ENCODE measurements at regions not wholly inside any gene's neighbourhood (a gene's known extent, or its start where the extent isn't known, plus 50 kb on each side); places are given as distances from the start of the nearest gene placed in this dataset.

DNA sequence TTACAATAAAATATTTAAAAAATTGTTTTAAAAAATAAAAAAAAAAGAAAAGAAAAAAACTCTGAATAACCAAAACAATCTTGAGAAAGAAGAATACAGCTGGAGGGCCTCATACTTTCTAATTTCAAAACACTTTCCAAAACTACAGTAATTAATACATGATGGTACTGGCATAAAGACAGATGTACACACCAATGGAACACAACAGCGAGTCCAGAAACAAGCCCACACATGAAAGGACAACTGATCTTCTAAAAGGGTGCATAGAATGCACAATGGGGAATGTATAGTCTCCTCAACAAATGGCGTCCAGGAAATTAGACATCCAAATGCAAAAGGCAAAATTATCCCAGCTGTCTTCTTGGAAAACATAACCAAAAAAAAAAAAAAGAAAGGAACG, 99.6 kb downstream of the LURAP1L start:
- no peak for DNase-seq

DNA sequence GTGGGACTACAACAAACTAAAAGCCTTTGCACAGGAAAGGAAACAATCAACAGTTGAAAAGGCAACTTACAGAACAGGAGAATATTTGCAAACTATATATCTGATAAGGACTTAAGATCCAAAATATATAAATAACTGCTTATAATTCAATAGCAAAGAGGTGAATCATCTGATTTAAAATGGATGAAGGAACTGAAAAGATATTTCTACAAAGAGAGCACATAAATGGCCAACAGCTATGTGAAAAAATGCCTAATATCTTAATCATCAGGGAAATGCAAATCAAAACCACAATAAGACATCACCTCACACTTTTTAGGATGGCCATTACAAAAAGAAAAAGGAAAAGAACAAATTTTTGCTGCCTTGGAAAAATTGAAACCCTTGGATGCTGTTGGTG, 100.4 kb downstream of the LURAP1L start:
- no peak for DNase-seq

DNA sequence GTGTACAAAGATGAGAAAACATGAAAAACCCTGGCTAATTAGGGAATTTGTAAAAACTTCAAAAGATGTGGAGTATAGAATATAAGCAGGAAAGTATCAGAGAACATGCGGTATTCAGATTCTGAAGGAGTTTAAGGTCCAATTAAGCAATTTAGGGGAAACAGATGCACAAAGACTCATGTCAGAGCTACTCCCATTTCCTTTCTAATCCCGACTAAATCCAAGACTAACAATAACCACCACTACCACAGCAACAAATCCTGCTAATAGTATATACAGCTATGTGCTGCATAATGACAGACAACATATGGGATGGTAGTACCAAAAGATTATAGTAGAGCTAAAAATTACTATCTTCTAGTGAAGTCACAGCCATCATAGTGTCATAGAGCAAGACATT, 102.1 kb downstream of the LURAP1L start:
- DNase-seq, result no peak

DNA sequence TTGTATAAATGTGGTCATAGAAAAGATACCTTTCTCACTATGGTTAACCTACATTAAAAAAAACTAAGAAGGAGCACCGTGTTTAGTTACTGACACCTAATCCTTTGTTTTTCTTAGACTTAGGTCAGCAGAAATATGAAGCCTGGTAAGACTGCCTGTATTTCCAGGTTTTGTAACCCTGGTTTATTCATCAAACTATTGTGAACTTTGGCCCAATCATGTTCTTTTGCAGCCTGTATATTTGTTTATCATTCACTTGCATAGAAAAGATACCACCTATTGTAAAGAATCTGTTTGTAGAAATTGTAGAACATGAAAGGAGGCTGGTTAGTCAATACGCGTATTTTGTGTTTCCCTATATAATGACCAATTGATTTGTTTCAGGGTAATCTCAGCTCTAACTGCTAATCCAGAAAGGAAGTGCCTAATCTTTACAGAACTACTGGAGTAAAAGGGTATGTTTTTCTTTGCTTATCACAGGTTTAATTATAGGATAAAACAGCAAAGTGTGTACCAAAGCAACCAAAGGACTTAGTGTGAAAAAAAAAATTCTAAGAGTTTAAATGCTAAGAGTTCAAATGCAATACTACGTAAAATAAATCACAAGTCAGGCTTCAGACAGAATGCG, 103.6 kb downstream of the LURAP1L start:
- no peak for DNase-seq

DNA sequence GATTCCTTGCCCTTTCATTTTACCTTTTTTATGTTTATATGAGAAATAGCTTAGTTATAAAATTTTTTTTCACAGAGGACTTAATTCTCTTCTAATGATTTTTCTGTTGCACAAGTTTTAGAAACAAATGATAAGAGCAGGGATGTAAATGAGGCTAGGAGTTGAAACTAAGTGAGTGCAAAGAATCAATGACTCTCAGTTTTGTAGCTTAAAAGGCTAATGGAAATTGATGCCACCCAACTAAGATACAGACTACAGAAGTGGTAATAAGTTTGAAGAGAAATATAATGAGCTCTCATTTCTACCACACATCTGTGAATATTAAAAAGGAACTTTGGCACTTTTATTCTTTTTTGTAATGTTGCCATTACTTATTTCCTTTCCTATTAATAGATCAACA, 105.1 kb downstream of the LURAP1L start:
- no peak for DNase-seq

DNA sequence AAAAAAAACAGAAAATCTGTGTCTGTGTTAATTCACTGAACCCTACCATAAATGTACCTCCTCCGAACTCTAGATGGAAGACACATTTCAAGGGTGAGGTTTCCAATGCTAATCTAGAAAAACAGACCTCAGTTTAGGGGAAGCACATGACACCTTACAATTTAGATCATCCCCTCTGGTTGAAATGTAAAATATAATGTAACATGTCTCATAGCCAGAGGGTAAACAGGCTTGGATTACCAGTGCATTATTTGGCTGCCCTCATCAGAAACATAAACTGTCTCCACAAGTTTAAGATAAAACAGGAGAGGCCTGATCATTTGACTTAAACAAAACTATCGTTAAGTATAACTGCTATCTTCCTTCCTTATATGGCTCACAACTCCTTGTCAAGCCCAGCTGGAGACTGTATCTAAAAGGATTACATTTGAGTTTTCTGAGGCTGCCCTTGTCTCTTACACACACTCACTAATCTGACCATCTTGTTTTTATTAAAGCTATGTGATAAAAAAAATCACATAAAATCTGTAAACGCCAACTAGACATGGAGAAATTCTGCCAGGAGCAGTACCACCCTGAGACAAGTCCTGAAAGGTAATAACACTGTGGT, 105.7 kb downstream of the LURAP1L start:
- DNase-seq, result no peak

DNA sequence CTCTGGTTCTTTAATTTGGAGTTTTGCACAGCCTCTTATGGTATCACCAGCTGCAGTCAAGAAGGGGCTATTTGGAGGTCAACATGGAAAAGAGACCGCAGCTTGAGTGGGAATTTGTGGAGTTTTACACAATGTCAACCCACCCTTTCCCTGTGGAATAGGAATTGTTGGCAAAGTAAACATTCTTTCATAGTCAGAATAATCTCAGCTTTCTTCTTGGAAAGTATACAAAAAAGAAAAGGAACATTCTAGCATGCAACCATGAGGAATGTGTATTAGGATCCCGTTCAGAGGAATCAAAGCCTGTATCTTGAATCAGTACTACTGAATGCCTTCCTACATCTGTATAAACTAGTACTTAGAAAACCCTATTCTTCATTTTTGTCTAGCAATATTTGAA, 107.6 kb downstream of the LURAP1L start:
- DNase-seq, result no peak

DNA sequence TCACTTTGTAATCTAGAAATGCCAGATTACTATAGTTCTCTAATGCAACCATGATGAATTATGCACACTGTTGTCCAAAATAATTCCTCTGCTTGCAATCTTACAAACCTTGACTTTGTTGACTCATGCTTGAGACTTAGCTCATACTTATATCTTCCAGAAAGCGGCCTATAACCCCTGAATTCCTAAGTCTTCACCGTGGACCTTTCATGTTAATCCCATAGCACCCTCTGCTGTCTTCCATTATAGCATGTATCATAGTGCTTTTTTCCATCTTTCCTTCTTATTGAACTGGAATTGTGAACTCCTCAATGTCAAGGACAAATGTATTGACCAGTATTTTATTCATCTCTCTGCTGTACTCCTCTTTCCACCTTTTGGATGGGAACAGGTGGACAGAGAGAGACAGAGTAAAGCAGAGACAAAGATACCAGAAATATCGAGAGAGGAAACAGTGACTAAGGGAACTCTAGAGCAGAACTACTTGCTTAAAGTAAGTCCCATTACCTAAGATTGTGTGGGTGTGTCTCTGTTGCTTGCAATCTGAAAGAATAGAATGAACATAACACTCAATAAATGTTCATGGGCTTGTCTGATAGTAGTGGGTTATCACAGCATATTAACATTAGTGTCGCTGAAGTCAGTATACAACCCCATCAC, 110.0 kb downstream of the LURAP1L start:
- DNase-seq, result no peak

DNA sequence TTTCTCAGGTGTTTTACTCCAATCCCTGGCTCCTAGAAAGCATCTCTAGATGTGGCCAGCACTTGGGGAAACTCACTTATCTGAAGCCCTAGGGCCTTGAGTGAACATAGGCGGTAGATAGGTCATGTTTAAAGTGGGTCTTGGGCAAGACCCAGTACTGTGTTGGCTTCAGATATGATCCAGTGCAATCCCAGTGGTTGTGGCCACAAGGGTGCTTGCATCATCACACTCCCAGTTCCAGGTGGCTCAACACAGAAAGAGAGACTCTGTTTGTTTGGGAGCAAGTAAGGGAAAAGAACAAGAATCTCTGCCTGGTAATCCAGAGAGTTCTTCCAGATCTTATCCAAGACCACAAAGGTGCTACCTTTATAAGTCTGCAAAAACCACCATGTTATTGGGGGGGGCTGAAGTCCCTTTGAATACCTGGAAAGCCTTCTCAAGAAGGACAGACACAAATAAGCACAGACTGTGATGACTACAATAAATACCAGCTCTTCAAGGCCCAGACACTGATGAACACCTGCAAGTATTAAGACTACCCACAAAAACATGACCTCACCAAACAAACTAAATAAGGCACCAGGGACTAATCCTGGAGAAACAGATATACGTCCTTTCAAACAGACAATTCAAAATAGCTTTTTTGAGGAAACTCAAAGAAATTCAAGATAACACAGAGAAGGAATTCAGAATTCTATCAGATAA, 114.7 kb downstream of the LURAP1L start:
- DNase-seq, result no peak

DNA sequence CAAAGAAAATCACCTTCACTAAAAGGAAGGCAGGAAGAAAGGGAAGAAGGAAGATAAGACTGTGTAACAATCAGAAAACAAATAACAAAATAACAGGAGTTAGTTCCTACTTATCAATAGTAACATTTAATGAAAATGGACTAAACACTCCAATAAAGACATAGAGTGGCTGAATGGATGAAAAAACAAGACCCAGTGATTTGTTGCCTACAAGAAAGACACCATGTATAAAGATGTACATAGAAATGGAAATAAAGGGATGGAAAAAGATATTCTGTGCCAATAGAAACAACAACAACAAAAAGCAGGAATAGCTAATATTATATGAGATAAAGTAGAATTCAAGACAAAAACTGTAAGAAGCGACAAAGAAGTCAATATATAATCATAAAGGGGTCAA, 116.8 kb downstream of the LURAP1L start:
- no peak for DNase-seq

DNA sequence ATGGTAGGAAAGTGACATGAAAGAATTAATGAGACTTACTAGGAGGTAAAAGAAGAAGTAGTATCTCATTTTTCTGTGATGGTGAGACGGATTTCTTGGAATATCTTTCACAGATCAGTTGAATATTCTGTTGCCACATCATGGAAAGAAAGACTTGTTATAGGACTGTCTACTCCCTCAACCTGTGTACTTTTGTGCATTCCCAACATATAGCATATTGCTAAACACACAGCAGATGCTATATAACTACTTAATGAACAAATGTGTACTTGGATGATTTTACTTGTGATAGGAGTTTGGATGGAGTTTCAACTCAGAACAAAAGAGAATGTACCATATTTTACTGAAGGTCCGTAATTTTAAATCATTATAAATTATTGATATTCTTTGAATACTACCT, 128.5 kb downstream of the LURAP1L start:
- DNase-seq, result no peak

DNA sequence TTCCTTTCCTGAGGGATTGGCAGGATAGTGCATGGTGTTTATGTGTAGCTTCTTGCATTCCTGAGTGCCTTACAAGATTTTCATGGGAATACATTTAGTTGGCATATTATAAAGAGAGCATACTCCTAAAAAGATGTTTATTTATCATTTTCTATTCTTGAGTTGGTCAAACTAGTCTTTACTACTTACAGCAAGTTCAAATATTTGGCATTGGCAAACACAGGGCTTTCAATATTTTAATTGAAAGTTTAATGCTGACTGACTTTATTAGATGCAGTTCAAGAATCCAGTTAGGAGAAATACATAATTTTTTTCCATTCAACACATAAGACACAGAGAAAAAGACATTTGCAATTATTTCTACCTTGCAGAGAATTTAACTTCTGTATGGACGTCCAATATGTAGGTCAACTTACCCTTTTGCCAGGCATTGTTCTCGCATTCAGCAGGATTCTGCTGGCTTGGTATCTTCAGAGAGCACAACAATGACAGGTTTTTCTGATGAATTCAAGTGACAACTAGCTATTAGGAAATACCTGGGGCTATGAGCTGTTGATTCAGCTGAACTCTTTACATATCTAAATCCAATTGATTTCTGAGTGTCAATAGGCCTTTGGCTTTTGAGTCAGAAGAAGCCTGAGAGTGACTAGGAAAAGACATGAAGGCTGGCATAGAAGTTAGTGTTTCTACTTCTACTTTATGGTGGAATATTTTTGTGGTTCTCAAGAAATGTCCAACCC, 129.6 kb downstream of the LURAP1L start:
- DNase-seq, result no peak

DNA sequence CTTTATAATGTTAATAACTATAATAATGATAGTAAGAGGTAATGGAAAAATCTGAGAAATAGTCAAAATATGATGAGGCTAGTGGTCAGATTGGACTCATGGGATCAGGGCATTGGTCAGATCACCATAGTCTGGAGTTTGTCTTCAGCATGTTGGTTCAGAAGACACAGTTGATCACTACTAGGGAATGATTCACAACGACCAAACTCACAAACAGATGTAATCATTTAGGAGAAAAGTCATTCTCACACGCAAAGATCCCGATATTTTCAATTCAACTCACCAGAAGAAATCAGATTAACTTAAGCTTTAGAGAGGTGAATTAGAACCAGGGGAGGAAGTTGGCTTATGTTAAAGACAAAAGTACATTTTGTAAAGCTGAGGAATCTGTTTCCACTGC, 131.8 kb downstream of the LURAP1L start:
- no peak for DNase-seq

DNA sequence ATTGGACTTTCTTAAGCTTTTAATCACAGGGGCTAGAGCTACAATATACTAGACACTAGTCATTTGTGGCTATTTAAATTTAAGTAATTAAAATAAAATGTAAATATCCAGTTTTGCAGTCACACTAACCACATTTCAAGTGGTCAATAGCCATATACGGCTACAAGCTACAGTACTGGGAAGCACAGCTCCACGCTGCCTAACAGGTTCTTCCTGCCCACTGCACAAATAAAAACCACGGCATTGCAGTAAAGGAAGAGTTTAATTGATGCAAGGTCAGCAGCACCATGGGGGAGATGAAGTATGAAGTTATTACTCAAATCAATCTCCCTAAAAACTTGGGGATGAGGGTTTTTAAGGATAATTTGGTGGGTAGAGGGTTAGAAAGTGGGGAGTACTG, 134.1 kb downstream of the LURAP1L start:
- no peak for DNase-seq

DNA sequence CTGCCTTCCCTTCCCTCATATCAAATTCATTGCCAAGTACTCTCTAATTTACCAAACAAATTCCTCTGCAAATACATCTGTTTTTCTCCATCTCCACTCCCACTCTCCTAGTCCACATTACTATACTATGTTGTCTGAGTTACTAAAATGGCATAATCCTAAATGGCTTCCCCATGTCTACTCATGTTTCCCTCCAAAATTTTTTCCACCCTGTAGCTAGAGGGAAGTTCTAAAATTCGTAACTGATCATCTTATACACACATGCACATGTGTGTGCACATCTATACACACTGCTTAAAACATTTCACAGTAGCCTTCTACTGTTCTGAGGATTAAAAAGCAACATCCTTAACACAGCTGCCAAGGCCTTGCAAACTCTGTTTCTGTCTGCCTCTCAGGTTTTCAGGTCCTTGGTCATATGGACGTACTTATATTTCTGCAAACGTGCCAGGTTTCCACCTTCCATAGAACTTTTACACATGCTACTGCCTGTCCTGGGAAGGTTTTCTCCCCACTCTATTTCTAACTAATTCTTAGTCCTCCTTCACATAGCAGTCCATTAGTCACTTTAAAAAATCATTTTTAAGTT, 140.6 kb downstream of the LURAP1L start:
- DNase-seq, result no peak

DNA sequence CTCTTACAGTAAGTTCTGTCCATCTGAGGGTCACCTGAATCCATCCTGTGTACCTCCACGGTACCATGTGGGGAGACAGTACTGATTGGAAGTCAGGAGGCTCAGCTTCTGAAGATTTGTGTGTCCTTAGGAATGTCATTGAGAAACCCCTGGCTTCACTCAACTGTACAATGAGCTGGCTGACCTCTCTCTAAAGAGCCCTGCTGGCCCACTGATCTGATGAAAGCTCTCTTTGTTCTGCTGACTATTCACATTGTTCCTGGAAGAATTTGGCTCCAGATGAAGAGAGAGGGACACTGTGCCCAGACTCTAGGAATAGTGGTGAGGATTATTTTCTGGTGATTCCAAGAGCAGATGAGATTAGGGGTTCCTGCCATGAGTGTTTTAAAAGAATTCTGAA, 141.2 kb downstream of the LURAP1L start:
- no peak for DNase-seq

DNA sequence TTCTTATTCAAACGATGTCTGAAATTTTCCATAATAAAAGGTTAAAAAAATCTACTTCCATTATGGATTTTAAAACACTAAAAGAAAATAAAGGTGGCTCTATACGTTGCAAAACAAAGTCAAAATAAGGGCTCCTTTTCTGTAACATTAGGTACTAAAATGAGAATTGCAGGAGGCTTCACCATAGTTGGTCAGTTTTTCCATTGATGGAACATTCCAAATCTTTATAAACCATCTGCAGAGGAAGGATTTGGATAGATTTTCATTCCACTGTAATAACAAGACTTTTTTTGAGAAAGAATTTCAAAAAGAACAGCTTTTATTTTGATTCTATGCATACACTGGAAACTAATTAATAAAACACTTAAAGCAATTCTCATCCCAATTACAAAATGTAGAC, 145.6 kb downstream of the LURAP1L start:
- DNase-seq, result no peak

DNA sequence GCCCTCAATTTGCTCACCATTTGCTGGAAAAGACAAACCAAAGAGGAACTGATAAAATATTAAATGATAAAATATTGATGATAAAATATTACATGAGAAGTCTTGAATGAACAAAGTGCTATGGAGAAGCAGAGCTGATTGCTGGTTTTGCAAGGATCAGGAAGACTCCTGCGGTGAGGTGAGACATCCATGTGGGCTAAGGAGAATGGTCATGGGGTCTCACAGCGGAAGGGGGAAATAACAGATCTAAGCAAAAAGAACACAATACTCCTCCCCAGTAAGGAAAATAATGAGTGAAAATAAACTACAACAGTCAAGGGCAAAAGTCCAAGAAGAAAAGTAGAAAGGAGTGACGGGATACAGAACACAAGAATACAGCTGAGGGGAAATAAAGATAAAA, 146.8 kb downstream of the LURAP1L start:
- DNase-seq, result no peak

DNA sequence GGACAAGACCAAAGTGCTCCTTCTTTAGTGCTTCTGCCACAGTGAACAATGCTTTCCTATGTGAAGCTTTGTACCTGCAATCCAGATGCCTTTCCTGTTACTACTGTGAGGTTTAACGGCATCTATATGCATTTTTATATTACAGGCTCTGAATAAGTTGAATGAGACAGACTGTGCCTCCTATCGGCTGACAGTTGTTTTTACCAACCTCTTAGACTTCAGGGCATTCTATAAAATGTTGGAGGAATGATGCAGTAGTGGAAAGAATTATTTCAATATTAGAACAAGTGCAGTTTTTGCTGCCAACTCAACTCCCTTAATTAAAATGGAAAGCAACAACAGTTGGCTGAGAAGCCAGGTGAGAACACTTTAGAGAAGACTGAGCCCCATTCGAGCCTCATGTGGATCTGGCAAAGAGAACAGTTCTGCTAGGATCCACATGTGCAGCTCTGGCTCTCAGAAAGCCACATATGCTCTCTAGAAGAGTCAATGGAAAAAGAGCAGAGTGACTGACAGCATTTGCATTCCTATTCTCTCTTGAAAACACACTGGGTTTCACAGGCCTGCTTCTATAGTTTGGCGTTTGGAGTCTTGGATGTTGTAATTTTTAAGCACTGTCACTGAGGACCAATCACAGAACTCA, 147.5 kb downstream of the LURAP1L start:
- no peak for DNase-seq

DNA sequence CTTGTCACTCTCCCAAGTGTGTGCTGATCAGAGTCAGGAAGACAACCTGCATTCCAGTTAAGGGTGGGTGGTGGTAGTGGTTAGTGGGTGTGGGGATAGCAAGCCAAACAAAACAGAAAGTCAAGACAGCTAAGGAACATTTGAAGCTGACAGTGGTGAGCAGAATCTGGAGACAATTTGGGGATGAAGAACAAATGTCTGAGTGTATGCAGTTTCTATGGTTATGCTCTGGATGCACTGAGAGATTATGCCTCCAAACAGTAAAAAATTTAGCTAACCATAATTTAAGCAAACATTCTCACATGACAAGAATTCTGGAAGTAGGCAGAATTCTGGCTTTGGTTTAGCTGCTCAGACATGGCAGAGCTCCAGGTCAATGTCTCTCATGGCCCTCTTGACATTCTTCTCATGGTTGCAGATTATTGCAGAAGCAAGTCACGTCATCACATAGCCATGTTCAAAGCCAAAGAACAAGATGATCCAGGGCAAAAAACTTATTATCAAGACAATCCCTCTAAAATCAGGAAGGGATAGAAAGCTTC, 148.7 kb downstream of the LURAP1L start:
- no peak for DNase-seq

DNA sequence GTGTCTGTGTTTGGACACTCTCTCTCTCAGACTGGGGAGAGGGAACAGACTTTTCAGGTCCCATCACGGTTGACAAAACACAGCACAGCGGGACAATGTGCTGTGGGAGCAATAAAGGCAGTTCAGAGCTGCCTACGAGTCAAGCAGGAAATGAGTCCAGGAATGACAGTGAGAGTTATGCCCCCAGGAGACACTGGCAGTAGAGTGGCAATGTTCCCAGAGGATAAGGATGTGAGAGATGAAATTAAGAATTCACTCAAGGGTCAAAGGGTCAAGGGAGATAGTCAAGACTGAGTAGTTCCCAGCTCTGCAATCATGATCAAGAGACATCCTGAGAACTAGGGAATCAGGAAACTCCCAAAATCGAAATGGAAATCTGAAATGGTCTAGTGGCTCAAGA, 156.1 kb downstream of the LURAP1L start:
- no peak for DNase-seq

DNA sequence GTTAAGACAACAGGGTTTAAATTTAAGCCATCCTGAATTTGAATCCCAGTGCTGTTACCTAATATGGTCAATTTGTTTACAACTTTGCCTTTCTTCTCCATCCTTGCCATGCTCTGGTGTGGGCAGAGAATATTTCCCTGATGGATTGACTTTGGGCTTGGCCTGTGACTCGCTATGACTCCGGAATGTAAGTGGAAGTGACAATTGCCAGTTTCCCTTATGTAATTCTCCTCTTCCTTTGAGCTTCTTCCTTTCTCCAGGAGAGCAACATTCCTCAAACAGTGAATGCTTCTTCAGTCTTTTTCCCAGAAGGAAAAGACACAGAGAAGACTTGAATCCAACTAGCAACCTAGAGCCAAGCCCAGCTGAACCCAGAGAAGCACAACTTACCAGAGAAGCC, 159.1 kb downstream of the LURAP1L start:
- DNase-seq, result no peak
